Liver (tissue), 3 donors: ENCODE measurements at regions not wholly inside any gene's neighbourhood (a gene's known extent, or its start where the extent isn't known, plus 50 kb on each side); places are given as distances from the start of the nearest gene placed in this dataset.
"Not testable (repeated sequence)": the region's sequence is repeated elsewhere in the genome, so short reads cannot be mapped to it uniquely, and the experiment has no call there.

ENCODE experiments used
- CTCF ChIP-seq: fragments of 150-350 bp; IDR thresholded peaks from 2 replicates; pipeline ENCODE4 v1.5.1; 2017; ENCODE audit warnings: improper control_type of control experiment, low read depth, low read length; ENCODE audit not compliant: missing input control
- SP1 ChIP-seq: IDR thresholded peaks from 2 replicates; pipeline ENCODE4 v1.6.1; 2018; ENCODE audit warnings: antibody characterized with exemption, mild to moderate bottlenecking
- YY1 ChIP-seq: IDR thresholded peaks from 2 replicates; pipeline ENCODE4 v1.6.1; 2016; ENCODE audit warnings: antibody characterized with exemption, mild to moderate bottlenecking
- donor health status: healthy.
- donor health status: healthy.

- TF ChIP-seq CTCF, YY1, SP1: not testable (repeated sequence)
Observed at GRCh38 chr16:29270923-29271322, 135.6 kb downstream of the NPIPB11 start.
